A549 (cell line): ENCODE measurements at regions not wholly inside any gene's neighbourhood (a gene's known extent, or its start where the extent isn't known, plus 50 kb on each side); places are given as distances from the start of the nearest gene placed in this dataset.
A peak's percentile ranks its signal among the peaks of the same experiment; 100 is the strongest.

Source experiments
- ATAC-seq, 2 experiments: fragments of 200-7000 bp in 1 of 2; fragments of >200 bp in 1 of 2; cut with Nextera tagmentation in 1 of 2; cut with Tn5 transposase in 1 of 2; 3 replicates each; pipeline versions ENCODE4 v1.8.0 to v1.9.1; 2018 to 2020; ENCODE audit warnings: mild to moderate bottlenecking in 1 of 2, moderate library complexity in 1 of 2
- CTCF ChIA-PET: fragments of 300-600 bp; sonication (Branson Sonifier 250); formaldehyde crosslinking; extraction: SDS; loops from one replicate; lab custom pipeline; 2021; ENCODE audit warnings: antibody characterized with exemption, inconsistent platforms; lab: Yijun Ruan, JAX
- POLR2A ChIA-PET: fragments of 350-600 bp; formaldehyde crosslinking; extraction: SDS; loops from one replicate; lab custom pipeline; 2021; ENCODE audit warnings: antibody characterized with exemption, inconsistent platforms; lab: Yijun Ruan, JAX
- DNase-seq, 2 experiments: peaks; one replicate each; pipeline versions ENCODE4 v3.0.0 to v3.0.0-alpha.2; 2011 to 2016; ENCODE audit warnings: low read depth in 1 of 2, low spot score in 1 of 2
- FAIRE-seq: peaks from 2 replicates; lab custom pipeline; 2011; peaks lifted over from hg19 to GRCh38; lab: Jason Lieb, UNC
- H3K27ac ChIP-seq, 2 experiments: fragments of >200 bp; sonication (Bioruptor Twin); formaldehyde crosslinking; 3 replicates each; pipeline ENCODE4 v1.5.1; 2016 to 2017
- H3K4me1 ChIP-seq: fragments of >200 bp; sonication (Bioruptor Twin); formaldehyde crosslinking; 3 replicates; pipeline ENCODE4 v1.6.1; 2016
- H3K4me2 ChIP-seq: fragments of >200 bp; sonication (Bioruptor Twin); formaldehyde crosslinking; 3 replicates; pipeline ENCODE4 v1.6.1; 2016
- H3K4me3 ChIP-seq: fragments of >200 bp; sonication (Bioruptor Twin); formaldehyde crosslinking; 3 replicates; pipeline ENCODE4 v1.5.1; 2016
- H3K9me3 ChIP-seq: fragments of >200 bp; sonication (Bioruptor Twin); formaldehyde crosslinking; 3 replicates; pipeline ENCODE4 v1.6.1; 2016
- ATOH8 ChIP-seq: fragments of 250-450 bp; sonication (Bioruptor Pico); IDR thresholded peaks from 2 replicates; pipeline ENCODE4 v1.5.0; 2020; ENCODE audit warnings: low read depth, mild to moderate bottlenecking, moderate library complexity
- CBX2 ChIP-seq: fragments of 200-600 bp; sonication (generic); IDR thresholded peaks from 2 replicates; pipeline ENCODE4 v1.6.1; 2016; ENCODE audit warnings: low read depth, mild to moderate bottlenecking, borderline replicate concordance
- CBX8 ChIP-seq: fragments of 200-600 bp; sonication (generic); IDR thresholded peaks from 2 replicates; pipeline ENCODE4 v1.6.1; 2016
- E2F6 ChIP-seq: IDR thresholded peaks from 2 replicates; pipeline ENCODE4 v1.6.1; 2012; ENCODE audit warnings: low read depth, borderline replicate concordance
- EHF ChIP-seq: fragments of 250-450 bp; sonication (Bioruptor Pico); IDR thresholded peaks from 2 replicates; pipeline ENCODE4 v1.5.0; 2020; ENCODE audit warnings: mild to moderate bottlenecking
- EHMT2 ChIP-seq: fragments of 200-600 bp; sonication (generic); IDR thresholded peaks from 2 replicates; pipeline ENCODE4 v1.6.1; 2016; ENCODE audit warnings: antibody characterized with exemption, low read depth, mild to moderate bottlenecking, moderate library complexity
- ESRRA ChIP-seq: fragments of 150-350 bp; IDR thresholded peaks from 2 replicates; pipeline ENCODE4 v1.6.1; 2014; ENCODE audit warnings: mild to moderate bottlenecking, low read length, borderline replicate concordance
- FOSB ChIP-seq: fragments of 250-450 bp; sonication (Bioruptor Pico); IDR thresholded peaks from 2 replicates; pipeline ENCODE4 v1.5.0; 2020; ENCODE audit warnings: mild to moderate bottlenecking, moderate library complexity
- GATA3 ChIP-seq: IDR thresholded peaks from 2 replicates; pipeline ENCODE4 v1.6.1; 2012; ENCODE audit warnings: borderline replicate concordance
- HDAC2 ChIP-seq: fragments of 200-600 bp; sonication (generic); IDR thresholded peaks from 2 replicates; pipeline ENCODE4 v1.6.1; 2016
- MAFK ChIP-seq: fragments of 450-650 bp; IDR thresholded peaks from 2 replicates; pipeline ENCODE4 v1.6.1; 2014; ENCODE audit not compliant: partially characterized antibody
- MAZ ChIP-seq: fragments of 150-350 bp; IDR thresholded peaks from 2 replicates; pipeline ENCODE4 v1.6.1; 2014; ENCODE audit warnings: antibody characterized with exemption, low read depth, low read length, borderline replicate concordance
- NPAS2 ChIP-seq: fragments of 250-450 bp; sonication (Bioruptor Pico); IDR thresholded peaks from 2 replicates; pipeline ENCODE4 v1.8.0; 2022; ENCODE audit warnings: mild to moderate bottlenecking, moderate library complexity, borderline replicate concordance
- NR3C1 ChIP-seq: fragments of >200 bp; sonication (Bioruptor Twin); formaldehyde crosslinking; IDR thresholded peaks from 3 replicates; pipeline ENCODE4 v1.6.1; 2017
- RARB ChIP-seq: fragments of 250-450 bp; sonication (Bioruptor Pico); IDR thresholded peaks from 2 replicates; pipeline ENCODE4 v1.8.0; 2021; ENCODE audit warnings: mild to moderate bottlenecking, moderate library complexity
- RNF2 ChIP-seq: fragments of 200-600 bp; sonication (generic); IDR thresholded peaks from 2 replicates; pipeline ENCODE4 v1.6.1; 2016; ENCODE audit warnings: low read depth, mild to moderate bottlenecking, antibody characterized with exemption, moderate library complexity, borderline replicate concordance
- SREBF2 ChIP-seq: fragments of 450-650 bp; IDR thresholded peaks from 2 replicates; pipeline ENCODE4 v1.6.1; 2014; ENCODE audit warnings: mild to moderate bottlenecking, moderate library complexity
- TP53 ChIP-seq: fragments of 250-450 bp; sonication (Bioruptor Pico); IDR thresholded peaks from 2 replicates; pipeline ENCODE4 v1.5.0; 2021; ENCODE audit warnings: mild to moderate bottlenecking, moderate library complexity
- ZNF302 ChIP-seq: fragments of 250-450 bp; sonication (Bioruptor Pico); IDR thresholded peaks from 2 replicates; pipeline ENCODE4 v1.9.0; 2021; ENCODE audit warnings: inconsistent platforms, mild to moderate bottlenecking, moderate library complexity
- ZSCAN20 ChIP-seq: fragments of 250-450 bp; sonication (Bioruptor Pico); IDR thresholded peaks from 2 replicates; pipeline ENCODE4 v1.8.0; 2022; ENCODE audit warnings: mild to moderate bottlenecking, moderate library complexity
- WGBS: methylation state at CpG from one replicate; pipeline ENCODE4 v1.1.6; 2017; ENCODE audit errors: missing lambda C conversion rate; 5-methylcytosine and 5-hydroxymethylcytosine counted together

- no peak for ATAC-seq
- Histone ChIP-seq H3K27ac (no peak overlapping the region), H3K4me2 (no peak overlapping the region), H3K9me3 (no peaks in the 10 kb centered on the region), H3K4me1 (no peaks in the 10 kb centered on the region), H3K4me3 (no peak overlapping the region)
- no peak for DNase-seq
- FAIRE-seq: no peak
- WGBS: 23% methylated on average over 3 of the region's 3 CpGs
- ChIA-PET POLR2A (no interaction called here), CTCF (no interaction called here)
- TF ChIP-seq RARB (CRISPR knock-in tag) (no peak), CBX8 (no peak), MAZ (no peak), FOSB (CRISPR knock-in tag) (no peak)
Measured at GRCh38 chr12:42663621-42664020, 74.1 kb upstream of the PRICKLE1 start.

- CTCF ChIA-PET: interaction anchor here (0.9 kb wide), 1 partner anchor 79 kb away, joined by 3 read pairs; no protein-coding TSS in a partner anchor
Measured at GRCh38 chr12:42660968-42661937, 71.7 kb upstream of the PRICKLE1 start.

GRCh38 chr12:42660117-42660516 lies 70.6 kb upstream of the PRICKLE1 start:
- H3K27ac ChIP-seq: no peak overlapping the region
- CTCF ChIA-PET: no interaction called here
- ATAC-seq (no peak), FAIRE-seq (no peak)
- no peaks in the 10 kb centered on the region for H3K4me1 ChIP-seq
- WGBS: 22% methylated on average over 1 of the region's 1 CpG
- no peak overlapping the region for H3K4me2 ChIP-seq
- H3K9me3 ChIP-seq: no peaks in the 10 kb centered on the region
- TF ChIP-seq TP53 (CRISPR knock-in tag) (no peak), ATOH8 (CRISPR knock-in tag) (no peak), RARB (CRISPR knock-in tag) (no peak), SREBF2 (no peak), E2F6 (no peak), NPAS2 (CRISPR knock-in tag) (no peak), RNF2 (no peak), EHMT2 (no peak), ESRRA (no peak), NR3C1 (no peak), ZNF302 (no peak), ZSCAN20 (CRISPR knock-in tag) (no peak), GATA3 (no peak), HDAC2 (no peak)
- TF ChIP-seq, all 56 proteins: peak for 0
- DNase-seq: no peak
- POLR2A ChIA-PET: no interaction called here
- no peak overlapping the region for H3K4me3 ChIP-seq

More at GRCh38 chr12:42660968-42661937, 71.7 kb upstream of the PRICKLE1 start:
- Histone ChIP-seq H3K9me3 (no peaks in the 10 kb centered on the region), H3K4me2 (no peak overlapping the region), H3K4me1 (no peaks in the 10 kb centered on the region), H3K27ac (no peak overlapping the region), H3K4me3 (no peak overlapping the region)
- TF ChIP-seq CBX2 (no peak), MAFK (peak; percentile 89), TP53 (CRISPR knock-in tag) (no peak), EHF (CRISPR knock-in tag) (no peak)
- POLR2A ChIA-PET: no interaction called here
- DNase-seq (no peak), FAIRE-seq (no peak), ATAC-seq (no peak)
- WGBS: 19% methylated on average over 3 of the region's 3 CpGs
